Endothelial cell of umbilical vein (primary cell): ENCODE measurements at regions not wholly inside any gene's neighbourhood (a gene's known extent, or its start where the extent isn't known, plus 50 kb on each side); places are given as distances from the start of the nearest gene placed in this dataset.

Experiments used
- BruUV-seq: library from RNA; stranded (reverse); fragments of 400-500 nt; replicated peaks from 2 replicates; lab custom pipeline; 2021; lab: Mats Ljungman, UMichigan
- CTCF ChIA-PET: fragments of 300-600, 350-600 bp; sonication (Branson Sonifier 250); formaldehyde crosslinking; loops from one replicate; lab custom pipeline; 2021; ENCODE audit warnings: antibody characterized with exemption, inconsistent platforms; lab: Charles Lee
- POLR2A ChIA-PET: fragments of 300-600, 350-600 bp; sonication (Branson Sonifier 250); formaldehyde crosslinking; loops from one replicate; lab custom pipeline; 2021; ENCODE audit warnings: antibody characterized with exemption, inconsistent platforms; lab: Charles Lee
- DNase-seq: peaks from one replicate; pipeline ENCODE4 v3.0.0-alpha.2; 2011; ENCODE audit warnings: low read depth, low spot score
- FAIRE-seq: peaks from 2 replicates; lab custom pipeline; 2011; peaks lifted over from hg19 to GRCh38; lab: Jason Lieb, UNC
- H2AFZ ChIP-seq: 2 replicates; pipeline ENCODE4 v1.6.0; 2012; ENCODE audit warnings: low read depth, low read length, control low read depth, inconsistent platforms
- H3K27ac ChIP-seq: 2 replicates; pipeline ENCODE4 v1.5.1; 2011; ENCODE audit warnings: low read depth, mild to moderate bottlenecking, control low read depth, low read length, moderate library complexity; ENCODE audit not compliant: insufficient read depth
- H3K27me3 ChIP-seq, 2 experiments: 2 replicates each; pipeline versions ENCODE4 v1.6.0 to v1.6.1; 2011; ENCODE audit warnings: low read length in 2 of 2, mixed read lengths in 1 of 2; ENCODE audit not compliant: control insufficient read depth in 2 of 2, insufficient read depth in 2 of 2
- H3K36me3 ChIP-seq, 2 experiments: 2 replicates in 1 of 2; 3 replicates in 1 of 2; pipeline ENCODE4 v1.5.1; 2011; ENCODE audit warnings: low read length in 2 of 2, mild to moderate bottlenecking in 1 of 2, moderate library complexity in 1 of 2; ENCODE audit not compliant: control insufficient read depth in 2 of 2, insufficient read depth in 2 of 2; ENCODE audit errors: extremely low read depth in 1 of 2
- H3K4me1 ChIP-seq: 3 replicates; pipeline ENCODE4 v1.5.1; 2011; ENCODE audit warnings: mild to moderate bottlenecking, low read length; ENCODE audit not compliant: control insufficient read depth, insufficient read depth; ENCODE audit errors: extremely low read depth
- H3K4me2 ChIP-seq: 2 replicates; pipeline ENCODE4 v1.6.1; 2011; ENCODE audit warnings: low read length, control low read depth, mixed read lengths; ENCODE audit not compliant: insufficient read depth
- H3K4me3 ChIP-seq, 3 experiments: fragments of 200-600 bp in 1 of 3; sonication (generic), shearing (Covaris generic) in 1 of 3; replicated peaks in 1 of 3; 2 replicates each; pipeline ENCODE4 v1.5.1; 2011 to 2016; ENCODE audit warnings: control low read depth in 3 of 3, low read length in 3 of 3, mild to moderate bottlenecking in 2 of 3, inconsistent platforms in 1 of 3, low read depth in 1 of 3, moderate library complexity in 1 of 3; ENCODE audit not compliant: insufficient read depth in 1 of 3
- H3K79me2 ChIP-seq: 2 replicates; pipeline ENCODE4 v1.6.0; 2012; ENCODE audit warnings: low read length, inconsistent platforms; ENCODE audit not compliant: control insufficient read depth, insufficient read depth
- H3K9ac ChIP-seq: replicated peaks from 2 replicates; pipeline ENCODE3; 2011; ENCODE audit warnings: low read length, control low read depth; ENCODE audit not compliant: insufficient read depth; ENCODE audit errors: extremely low read depth
- H3K9me1 ChIP-seq: replicated peaks from 3 replicates; pipeline ENCODE4 v1.6.0; 2011; ENCODE audit warnings: mild to moderate bottlenecking, low read length; ENCODE audit not compliant: control insufficient read depth, insufficient read depth; ENCODE audit errors: extremely low read depth
- H3K9me3 ChIP-seq: replicated peaks from 2 replicates; pipeline ENCODE4 v1.5.1; 2012; ENCODE audit warnings: low read length, inconsistent platforms; ENCODE audit not compliant: control insufficient read depth, insufficient read depth
- H4K20me1 ChIP-seq: replicated peaks from 2 replicates; pipeline ENCODE3; 2011; ENCODE audit warnings: mild to moderate bottlenecking, low read length; ENCODE audit not compliant: control insufficient read depth, insufficient read depth; ENCODE audit errors: extremely low read depth
- FOS ChIP-seq: IDR thresholded peaks from 2 replicates; pipeline ENCODE4 v1.6.1; 2011; ENCODE audit warnings: mild to moderate bottlenecking, low read length, moderate library complexity, borderline replicate concordance; ENCODE audit not compliant: insufficient read depth
- GATA2 ChIP-seq: IDR thresholded peaks from 2 replicates; pipeline ENCODE4 v1.7.0; 2011; ENCODE audit warnings: low read depth, mild to moderate bottlenecking, moderate library complexity, mixed read lengths, low read length; ENCODE audit not compliant: insufficient read length, insufficient read depth
- MYC ChIP-seq: IDR thresholded peaks from one replicate; pipeline ENCODE4 v1.6.1; 2011; ENCODE audit warnings: mild to moderate bottlenecking, low read depth, low read length
- POLR2A ChIP-seq: IDR thresholded peaks from 2 replicates; pipeline ENCODE4 v1.6.1; 2012; ENCODE audit warnings: low read depth, mild to moderate bottlenecking, control low read depth, low read length
- POLR2AphosphoS5 ChIP-seq: IDR thresholded peaks from 2 replicates; pipeline ENCODE4 v1.6.1; 2012; ENCODE audit warnings: low read depth, mild to moderate bottlenecking, control low read depth, low read length, moderate library complexity; ENCODE audit not compliant: insufficient read depth
- dilution Hi-C: fragments of 300-500 bp; cut with MboI; formaldehyde crosslinking; loops from one replicate; pipeline ENCODE4 v1.15.0; 2019; ENCODE audit warnings: low sequenced_read_pairs; ENCODE audit not compliant: extremely low pct_ligation_motif_present
- intact Hi-C: fragments of 100-400 bp; cut with micrococcal nuclease; formaldehyde crosslinking; loops from one replicate; pipeline ENCODE4 v1.10.0; 2022
- TF ChIP-seq, protein P1 (sequence below), 2 donors: IDR thresholded peaks; 1 replicate in 1 of 2; 2 replicates in 1 of 2; pipeline ENCODE4 v1.5.1; 2011; ENCODE audit warnings: low read length in 2 of 2, mild to moderate bottlenecking in 2 of 2, moderate library complexity in 2 of 2, control low read depth in 1 of 2, inconsistent platforms in 1 of 2, low read depth in 1 of 2; ENCODE audit not compliant: insufficient read depth in 1 of 2; ENCODE audit errors: extremely low read depth in 1 of 2

GRCh38 chr13:100842136-100842535 is 167.5 kb upstream of the TMTC4 start:
- H3K27ac ChIP-seq: no peak overlapping the region
- no peaks in the 10 kb centered on the region for H3K79me2 ChIP-seq
- dilution Hi-C loops: no loop called here
- DNase-seq: no peak
- ChIA-PET POLR2A (no interaction called here), CTCF (no interaction called here)
- no peak overlapping the region for H3K9ac ChIP-seq
- H3K36me3 ChIP-seq: no peaks in the 10 kb centered on the region
- no peak for TF ChIP-seq GATA2
- TF ChIP-seq POLR2AphosphoS5: no peak
- H3K9me3 ChIP-seq: no peaks in the 10 kb centered on the region
- no peaks in the 10 kb centered on the region for H4K20me1 ChIP-seq
- H3K4me2 ChIP-seq: no peak overlapping the region
- H3K27me3 ChIP-seq: no peaks in the 10 kb centered on the region
- H3K4me1 ChIP-seq: no peaks in the 10 kb centered on the region
- no TSS peak for BruUV-seq
- H2AFZ ChIP-seq: no peak overlapping the region
- no peaks in the 10 kb centered on the region for H3K9me1 ChIP-seq
- no peak for FAIRE-seq
- no peak overlapping the region for H3K4me3 ChIP-seq
- intact Hi-C loops: loop anchor here (10.0 kb wide), 1 partner anchor 143 kb away; no protein-coding TSS in a partner anchor

GRCh38 chr13:100838387-100838786 is 163.8 kb upstream of the TMTC4 start:
- Histone ChIP-seq H3K27ac (no peak overlapping the region), H4K20me1 (no peaks in the 10 kb centered on the region), H3K4me3 (no peak overlapping the region), H3K36me3 (no peaks in the 10 kb centered on the region), H3K9me1 (no peaks in the 10 kb centered on the region), H3K4me2 (no peak overlapping the region), H3K79me2 (no peaks in the 10 kb centered on the region), H2AFZ (no peak overlapping the region), H3K27me3 (no peaks in the 10 kb centered on the region), H3K9me3 (no peaks in the 10 kb centered on the region), H3K9ac (no peak overlapping the region), H3K4me1 (no peaks in the 10 kb centered on the region)
- FAIRE-seq (no peak), DNase-seq (no peak)
- intact Hi-C loops (no loop called here), dilution Hi-C loops (no loop called here)
- CTCF ChIA-PET: interaction anchor here (0.9 kb wide), 1 partner anchor 116 kb away, joined by 3 read pairs; no protein-coding TSS in a partner anchor
- TF ChIP-seq POLR2A (no peak), FOS (no peak), POLR2AphosphoS5 (no peak), MYC (no peak), GATA2 (no peak)
- TF ChIP-seq, protein P1, sequence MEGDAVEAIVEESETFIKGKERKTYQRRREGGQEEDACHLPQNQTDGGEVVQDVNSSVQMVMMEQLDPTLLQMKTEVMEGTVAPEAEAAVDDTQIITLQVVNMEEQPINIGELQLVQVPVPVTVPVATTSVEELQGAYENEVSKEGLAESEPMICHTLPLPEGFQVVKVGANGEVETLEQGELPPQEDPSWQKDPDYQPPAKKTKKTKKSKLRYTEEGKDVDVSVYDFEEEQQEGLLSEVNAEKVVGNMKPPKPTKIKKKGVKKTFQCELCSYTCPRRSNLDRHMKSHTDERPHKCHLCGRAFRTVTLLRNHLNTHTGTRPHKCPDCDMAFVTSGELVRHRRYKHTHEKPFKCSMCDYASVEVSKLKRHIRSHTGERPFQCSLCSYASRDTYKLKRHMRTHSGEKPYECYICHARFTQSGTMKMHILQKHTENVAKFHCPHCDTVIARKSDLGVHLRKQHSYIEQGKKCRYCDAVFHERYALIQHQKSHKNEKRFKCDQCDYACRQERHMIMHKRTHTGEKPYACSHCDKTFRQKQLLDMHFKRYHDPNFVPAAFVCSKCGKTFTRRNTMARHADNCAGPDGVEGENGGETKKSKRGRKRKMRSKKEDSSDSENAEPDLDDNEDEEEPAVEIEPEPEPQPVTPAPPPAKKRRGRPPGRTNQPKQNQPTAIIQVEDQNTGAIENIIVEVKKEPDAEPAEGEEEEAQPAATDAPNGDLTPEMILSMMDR (IDR thresholded peaks at IDR 0.05; ENCODE audit: extremely low read depth in 1 of 2, insufficient read depth in 1 of 2, low read depth in 1 of 2, low read length in 2 of 2): no peak
- POLR2A ChIA-PET: no interaction called here
- no TSS peak for BruUV-seq
